Endodermal cell (in vitro differentiated cells): ENCODE measurements at regions not wholly inside any gene's neighbourhood (a gene's known extent, or its start where the extent isn't known, plus 50 kb on each side); places are given as distances from the start of the nearest gene placed in this dataset.

Experiments
- DNase-seq: peaks from one replicate; pipeline ENCODE4 v3.0.0-alpha.2; 2017
- H3K27ac ChIP-seq: 2 replicates; pipeline ENCODE4 v1.5.1; 2013; ENCODE audit warnings: mild to moderate bottlenecking, low read depth, low read length, moderate library complexity
- H3K27me3 ChIP-seq: 2 replicates; pipeline ENCODE4 v1.6.1; 2013; ENCODE audit warnings: mild to moderate bottlenecking, low read length, moderate library complexity; ENCODE audit not compliant: insufficient read depth, control insufficient read depth, poor library complexity, severe bottlenecking
- H3K36me3 ChIP-seq: 2 replicates; pipeline ENCODE4 v1.7.0; 2013; ENCODE audit warnings: mild to moderate bottlenecking, low read length, moderate library complexity; ENCODE audit not compliant: control insufficient read depth, insufficient read depth
- H3K4me1 ChIP-seq: one replicate; pipeline ENCODE4 v1.7.0; 2013; ENCODE audit warnings: low read length; ENCODE audit not compliant: control insufficient read depth, insufficient read depth
- H3K4me3 ChIP-seq: 2 replicates; pipeline ENCODE4 v1.5.1; 2013; ENCODE audit warnings: mild to moderate bottlenecking, low read length, moderate library complexity
- H3K9ac ChIP-seq: 2 replicates; pipeline ENCODE4 v1.6.1; 2013; ENCODE audit warnings: mild to moderate bottlenecking, low read length, moderate library complexity; ENCODE audit not compliant: poor library complexity, severe bottlenecking; ENCODE audit errors: extremely low read depth
- H3K9me3 ChIP-seq: 2 replicates; pipeline ENCODE4 v1.6.1; 2013; ENCODE audit warnings: mild to moderate bottlenecking, low read length, moderate library complexity; ENCODE audit not compliant: control insufficient read depth
- H3K27ac Mint-ChIP-seq: 2 replicates; pipeline ENCODE4 v1.8.0; 2020; ENCODE audit warnings: mixed read lengths
- H3K27me3 Mint-ChIP-seq: 2 replicates; pipeline ENCODE4 v1.8.0; 2021; ENCODE audit warnings: mild to moderate bottlenecking, mixed read lengths; ENCODE audit not compliant: insufficient read depth
- H3K36me3 Mint-ChIP-seq: 2 replicates; pipeline ENCODE4 v1.8.0; 2020; ENCODE audit warnings: low read depth, mixed read lengths
- H3K4me1 Mint-ChIP-seq: 2 replicates; pipeline ENCODE4 v1.8.0; 2020; ENCODE audit warnings: mixed read lengths
- H3K4me3 Mint-ChIP-seq: 2 replicates; pipeline ENCODE4 v1.8.0; 2020; ENCODE audit warnings: mild to moderate bottlenecking, moderate library complexity, mixed read lengths
- H3K9me3 Mint-ChIP-seq: 2 replicates; pipeline ENCODE4 v1.8.0; 2020; ENCODE audit warnings: mild to moderate bottlenecking, mixed read lengths
- CTCF ChIP-seq: fragments of 200-600 bp; sonication (generic); conservative IDR thresholded peaks from 2 replicates; pipeline ENCODE4 v1.5.0; 2021; ENCODE audit warnings: antibody characterized with exemption, mild to moderate bottlenecking
- WGBS, 2 experiments: methylation state at CpG; one replicate each; pipeline versions ENCODE4 v1.1.5 to v1.1.7; 2013; ENCODE audit warnings: missing lambda C conversion rate in 2 of 2, mixed read lengths in 1 of 2; ENCODE audit not compliant: insufficient coverage in 1 of 2, insufficient read length in 1 of 2; 5-methylcytosine and 5-hydroxymethylcytosine counted together

GRCh38 chr20:12110274-12110673 is 192.6 kb downstream of the BTBD3 start:
- DNase-seq, result no peak
- Mint-ChIP-seq H3K36me3 (no peaks in the 10 kb centered on the region), H3K4me3 (no peak overlapping the region), H3K4me1 (peaks cover 8% of the 10 kb centered on the region), H3K9me3 (peaks cover 4% of the 10 kb centered on the region), H3K27me3 (no peaks in the 10 kb centered on the region), H3K27ac (no peak overlapping the region)
- no peaks in the 10 kb centered on the region for H3K9me3 ChIP-seq
- H3K27ac ChIP-seq, result no peak overlapping the region
- no peak for TF ChIP-seq CTCF
- no peaks in the 10 kb centered on the region for H3K36me3 ChIP-seq
- 100% methylated on average over 1 of the region's 3 CpGs; no CpG with 5 or more reads in 1 of the 2 experiments for WGBS, 2 experiments
- H3K4me1 ChIP-seq, result peaks cover 4% of the 10 kb centered on the region
- H3K4me3 ChIP-seq, result no peak overlapping the region
- H3K9ac ChIP-seq, result no peak overlapping the region
- H3K27me3 ChIP-seq, result no peaks in the 10 kb centered on the region

- TF ChIP-seq CTCF, result no peak
- Histone ChIP-seq H3K9me3 (no peaks in the 10 kb centered on the region), H3K9ac (no peak overlapping the region), H3K4me1 (peaks cover 4% of the 10 kb centered on the region), H3K27me3 (no peaks in the 10 kb centered on the region), H3K4me3 (no peak overlapping the region), H3K36me3 (no peaks in the 10 kb centered on the region), H3K27ac (no peak overlapping the region)
- Mint-ChIP-seq H3K27me3 (no peaks in the 10 kb centered on the region), H3K4me1 (peaks cover 8% of the 10 kb centered on the region), H3K9me3 (peaks cover 4% of the 10 kb centered on the region), H3K36me3 (no peaks in the 10 kb centered on the region), H3K4me3 (no peak overlapping the region), H3K27ac (no peak overlapping the region)
- 87% methylated on average over 2 of the region's 2 CpGs; no CpG with 5 or more reads in 1 of the 2 experiments for WGBS, 2 experiments
- DNase-seq, result no peak
Observed at GRCh38 chr20:12110711-12111110, 193.0 kb downstream of the BTBD3 start.

GRCh38 chr20:12111431-12112088 is 193.9 kb downstream of the BTBD3 start:
- 88% methylated on average over 2 of the region's 3 CpGs; no CpG with 5 or more reads in 1 of the 2 experiments for WGBS, 2 experiments
- Histone ChIP-seq H3K27me3 (no peaks in the 10 kb centered on the region), H3K36me3 (no peaks in the 10 kb centered on the region), H3K9ac (no peak overlapping the region), H3K4me3 (no peak overlapping the region), H3K9me3 (no peaks in the 10 kb centered on the region), H3K4me1 (peaks cover 4% of the 10 kb centered on the region), H3K27ac (no peak overlapping the region)
- no peak for DNase-seq
- Mint-ChIP-seq H3K9me3 (peaks cover 4% of the 10 kb centered on the region), H3K36me3 (no peaks in the 10 kb centered on the region), H3K27me3 (no peaks in the 10 kb centered on the region), H3K27ac (no peak overlapping the region), H3K4me1 (peaks cover 8% of the 10 kb centered on the region), H3K4me3 (no peak overlapping the region)
- no peak for TF ChIP-seq CTCF
